ENCODE measurements at regions not wholly inside any gene's neighbourhood (a gene's known extent, or its start where the extent isn't known, plus 50 kb on each side); places are given as distances from the start of the nearest gene placed in this dataset.

DNA sequence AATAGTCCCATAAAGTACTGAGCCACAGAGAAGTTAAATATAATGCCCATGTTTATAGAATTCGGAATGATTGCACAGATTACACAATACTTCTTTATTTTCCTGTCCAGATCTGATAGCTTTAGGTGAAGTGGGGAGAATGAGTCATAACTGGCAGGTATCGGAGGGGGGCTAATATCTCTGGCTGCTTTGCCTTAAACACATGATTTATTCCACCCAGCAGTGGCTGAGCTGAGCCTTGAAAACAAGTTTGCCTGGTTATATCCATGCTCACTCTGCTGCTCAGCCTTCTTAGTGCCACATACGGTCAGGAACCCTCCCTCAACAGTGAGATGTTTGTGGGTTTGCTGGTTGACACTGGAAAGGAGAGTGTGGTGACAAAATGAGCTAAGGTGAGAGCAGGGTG, 119.7 kb upstream of the ZNF648 start:
- TF ChIP-seq POLR2A (IDR thresholded peaks at IDR 0.05): no peak
- TF ChIP-seq, protein P1, sequence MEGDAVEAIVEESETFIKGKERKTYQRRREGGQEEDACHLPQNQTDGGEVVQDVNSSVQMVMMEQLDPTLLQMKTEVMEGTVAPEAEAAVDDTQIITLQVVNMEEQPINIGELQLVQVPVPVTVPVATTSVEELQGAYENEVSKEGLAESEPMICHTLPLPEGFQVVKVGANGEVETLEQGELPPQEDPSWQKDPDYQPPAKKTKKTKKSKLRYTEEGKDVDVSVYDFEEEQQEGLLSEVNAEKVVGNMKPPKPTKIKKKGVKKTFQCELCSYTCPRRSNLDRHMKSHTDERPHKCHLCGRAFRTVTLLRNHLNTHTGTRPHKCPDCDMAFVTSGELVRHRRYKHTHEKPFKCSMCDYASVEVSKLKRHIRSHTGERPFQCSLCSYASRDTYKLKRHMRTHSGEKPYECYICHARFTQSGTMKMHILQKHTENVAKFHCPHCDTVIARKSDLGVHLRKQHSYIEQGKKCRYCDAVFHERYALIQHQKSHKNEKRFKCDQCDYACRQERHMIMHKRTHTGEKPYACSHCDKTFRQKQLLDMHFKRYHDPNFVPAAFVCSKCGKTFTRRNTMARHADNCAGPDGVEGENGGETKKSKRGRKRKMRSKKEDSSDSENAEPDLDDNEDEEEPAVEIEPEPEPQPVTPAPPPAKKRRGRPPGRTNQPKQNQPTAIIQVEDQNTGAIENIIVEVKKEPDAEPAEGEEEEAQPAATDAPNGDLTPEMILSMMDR (IDR thresholded peaks at IDR 0.05): no peak
- TF ChIP-seq POLR2AphosphoS5 (IDR thresholded peaks at IDR 0.05): no peak
